HFF-Myc (cell line): ENCODE measurements at regions not wholly inside any gene's neighbourhood (a gene's known extent, or its start where the extent isn't known, plus 50 kb on each side); places are given as distances from the start of the nearest gene placed in this dataset.

ENCODE experiments used
- DNase-seq: peaks from one replicate; pipeline ENCODE4 v3.0.0-alpha.2; 2011; ENCODE audit warnings: low read depth; ENCODE audit errors: extremely low read depth
- H3K4me3 ChIP-seq: replicated peaks from 2 replicates; pipeline ENCODE4 v1.5.1; 2011; ENCODE audit warnings: low read depth, mild to moderate bottlenecking, control low read depth, low read length
- TF ChIP-seq, protein P1 (sequence below): IDR thresholded peaks from 2 replicates; pipeline ENCODE4 v1.5.1; 2012; ENCODE audit warnings: mild to moderate bottlenecking, low read depth, low read length, control low read depth; ENCODE audit errors: missing control alignments

DNA sequence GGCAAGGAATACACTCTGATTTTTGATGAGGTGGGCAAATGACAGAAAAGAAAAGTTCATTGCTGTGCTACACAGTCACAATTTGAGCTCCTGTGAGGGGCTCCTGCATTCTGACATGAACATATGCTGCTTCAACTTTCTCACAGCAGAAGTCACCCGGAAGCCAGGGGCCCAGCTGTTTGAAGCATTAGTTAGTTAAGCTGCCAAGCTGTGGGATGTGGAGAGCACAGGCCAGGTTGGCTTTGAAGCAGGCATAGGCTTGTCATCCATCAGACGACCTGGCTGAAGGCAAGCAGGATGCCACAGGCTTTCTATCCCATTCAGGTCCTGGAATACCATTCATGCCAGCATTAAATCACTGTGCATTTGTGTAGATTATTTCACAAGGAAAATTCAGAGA lies 63.1 kb downstream of the MTNR1B start:
- H3K4me3 ChIP-seq, result no peak overlapping the region
- no peak for DNase-seq
- TF ChIP-seq, protein P1, sequence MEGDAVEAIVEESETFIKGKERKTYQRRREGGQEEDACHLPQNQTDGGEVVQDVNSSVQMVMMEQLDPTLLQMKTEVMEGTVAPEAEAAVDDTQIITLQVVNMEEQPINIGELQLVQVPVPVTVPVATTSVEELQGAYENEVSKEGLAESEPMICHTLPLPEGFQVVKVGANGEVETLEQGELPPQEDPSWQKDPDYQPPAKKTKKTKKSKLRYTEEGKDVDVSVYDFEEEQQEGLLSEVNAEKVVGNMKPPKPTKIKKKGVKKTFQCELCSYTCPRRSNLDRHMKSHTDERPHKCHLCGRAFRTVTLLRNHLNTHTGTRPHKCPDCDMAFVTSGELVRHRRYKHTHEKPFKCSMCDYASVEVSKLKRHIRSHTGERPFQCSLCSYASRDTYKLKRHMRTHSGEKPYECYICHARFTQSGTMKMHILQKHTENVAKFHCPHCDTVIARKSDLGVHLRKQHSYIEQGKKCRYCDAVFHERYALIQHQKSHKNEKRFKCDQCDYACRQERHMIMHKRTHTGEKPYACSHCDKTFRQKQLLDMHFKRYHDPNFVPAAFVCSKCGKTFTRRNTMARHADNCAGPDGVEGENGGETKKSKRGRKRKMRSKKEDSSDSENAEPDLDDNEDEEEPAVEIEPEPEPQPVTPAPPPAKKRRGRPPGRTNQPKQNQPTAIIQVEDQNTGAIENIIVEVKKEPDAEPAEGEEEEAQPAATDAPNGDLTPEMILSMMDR, result no peak

DNA sequence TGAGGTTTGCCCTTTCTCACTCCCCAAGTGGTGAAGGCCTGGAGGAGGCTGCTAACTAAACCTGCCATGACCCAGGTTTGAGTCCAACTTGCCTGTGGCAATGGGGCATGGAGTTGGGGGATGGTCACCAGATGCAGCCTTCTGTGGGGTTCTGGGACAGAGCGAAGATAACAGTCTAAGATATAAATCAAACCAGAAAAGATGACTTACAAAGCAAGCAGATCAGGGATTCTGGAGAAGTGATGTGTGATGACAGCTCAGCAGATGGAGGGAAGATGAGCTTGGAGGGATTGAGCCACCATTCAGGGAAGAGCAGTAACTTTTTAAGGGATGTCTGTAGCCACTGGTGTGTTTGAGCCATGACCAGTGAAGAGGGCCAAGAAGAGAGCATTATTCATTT lies 63.6 kb downstream of the MTNR1B start:
- TF ChIP-seq, protein P1, result no peak
- DNase-seq, result no peak
- H3K4me3 ChIP-seq, result no peak overlapping the region

DNA sequence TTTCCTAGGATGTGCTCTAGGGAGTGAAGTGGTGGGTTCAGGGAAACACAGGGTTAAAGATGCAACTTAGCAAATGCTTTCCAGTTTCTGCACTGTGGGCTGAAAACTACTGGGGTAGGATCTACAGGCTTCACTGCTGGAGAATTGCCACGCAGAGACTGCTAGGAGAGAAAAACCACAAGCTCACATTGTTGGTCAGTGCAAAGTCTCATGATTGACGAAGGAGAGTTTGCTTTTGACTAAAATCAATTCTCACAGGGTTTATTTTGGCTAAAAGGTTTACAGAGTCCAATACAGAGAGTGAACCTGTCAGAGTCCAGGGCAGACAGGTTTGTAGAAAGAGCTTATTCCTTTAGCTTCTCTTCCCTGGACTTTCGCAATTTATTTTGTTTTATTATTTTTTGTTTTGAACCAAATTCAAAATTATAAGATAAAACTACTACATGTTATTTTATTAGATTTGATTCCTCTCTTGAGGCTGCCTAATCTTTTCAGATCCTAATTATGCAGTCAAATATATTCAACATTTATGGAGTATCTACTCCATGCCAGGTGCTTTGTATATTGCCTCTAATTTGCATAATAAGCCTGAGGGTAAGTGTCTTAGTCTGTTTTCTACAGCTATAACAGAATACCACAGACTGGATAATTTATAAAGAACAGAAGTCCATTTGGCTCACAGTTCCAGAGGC lies 64.7 kb downstream of the MTNR1B start:
- DNase-seq, result no peak
- no peak overlapping the region for H3K4me3 ChIP-seq

DNA sequence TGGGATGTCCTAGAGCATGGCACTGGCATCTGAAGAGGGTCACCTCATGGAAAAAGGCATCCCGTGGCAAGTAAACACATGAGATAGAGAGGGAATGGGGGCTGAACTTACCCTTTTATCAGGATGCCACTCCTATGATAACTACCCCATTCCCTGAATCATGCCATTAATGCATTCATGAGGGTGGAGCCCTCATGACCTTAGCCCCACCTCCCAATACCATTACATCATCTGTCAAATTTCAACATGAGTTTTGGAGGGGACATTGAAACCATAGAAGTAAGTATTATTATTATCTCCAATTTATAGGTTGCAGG lies 65.2 kb downstream of the MTNR1B start:
- TF ChIP-seq, protein P1, result no peak
- no peak overlapping the region for H3K4me3 ChIP-seq
- no peak for DNase-seq

More for the DNA sequence above, 64.7 kb downstream of the MTNR1B start:
- TF ChIP-seq, protein P1, result no peak

DNA sequence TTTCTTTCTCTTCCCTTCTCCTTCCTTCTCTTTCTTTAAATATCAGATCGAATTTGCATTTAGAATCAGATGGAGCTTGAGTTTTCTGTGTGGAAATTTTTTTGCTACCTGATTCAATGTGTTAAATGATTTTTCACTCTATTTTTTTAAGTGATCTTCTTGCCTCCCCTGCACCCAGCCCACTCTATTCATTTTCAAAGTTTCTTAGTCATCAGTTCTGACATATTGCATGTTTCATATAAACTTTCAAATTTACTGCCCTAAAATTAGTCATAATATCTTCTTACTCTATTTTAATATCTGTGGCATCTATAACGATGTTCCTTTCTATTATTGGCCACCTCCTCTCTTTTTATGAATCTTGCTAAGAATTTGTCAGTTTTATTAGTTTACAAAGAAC lies 69.1 kb downstream of the MTNR1B start:
- H3K4me3 ChIP-seq, result no peak overlapping the region
- TF ChIP-seq, protein P1, result no peak
- no peak for DNase-seq

DNA sequence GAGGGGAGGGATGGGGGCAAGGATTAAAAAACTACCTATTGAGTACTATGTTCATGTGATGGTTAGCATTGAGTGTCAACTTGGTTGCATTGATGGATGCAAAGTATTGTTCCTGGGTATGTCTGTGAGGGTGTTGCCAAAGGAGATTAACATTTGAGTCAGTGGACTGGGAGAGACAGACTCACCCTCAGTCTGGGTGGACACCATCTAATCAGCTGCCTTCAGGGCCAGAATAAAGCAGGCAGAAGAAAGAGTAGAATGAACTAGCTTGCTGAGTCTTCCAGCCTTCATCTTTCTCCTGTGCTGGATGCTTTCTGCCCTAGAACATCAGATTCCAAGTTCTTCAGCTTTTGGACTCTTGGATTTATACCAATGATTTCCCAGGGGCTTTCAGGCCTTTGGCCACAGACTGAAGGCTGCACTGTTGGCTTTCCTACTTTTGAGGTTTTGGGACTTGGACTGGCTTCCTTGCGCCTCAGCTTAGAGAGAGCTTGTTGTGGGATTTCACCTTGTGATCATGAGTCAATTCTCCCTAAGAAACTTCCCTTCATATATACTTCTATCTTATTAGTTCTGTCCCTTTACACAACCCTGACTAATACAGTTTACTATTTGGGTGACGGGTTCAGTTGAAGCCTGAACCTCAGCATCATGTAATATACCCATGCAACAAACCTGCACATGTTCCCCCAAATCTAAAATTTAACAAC lies 70.2 kb downstream of the MTNR1B start:
- no peak overlapping the region for H3K4me3 ChIP-seq
- DNase-seq, result no peak
- TF ChIP-seq, protein P1, result no peak
